ENCODE measurements at regions not wholly inside any gene's neighbourhood (a gene's known extent, or its start where the extent isn't known, plus 50 kb on each side); places are given as distances from the start of the nearest gene placed in this dataset.

GRCh38 chr6:3522561-3523260 lies 65.9 kb upstream of the SLC22A23 start:
- no peak for TF ChIP-seq CTCF (IDR thresholded peaks at IDR 0.05)
- TF ChIP-seq POLR2AphosphoS5 (IDR thresholded peaks at IDR 0.05; ENCODE audit: low read depth, low read length): no peak
- no peak for TF ChIP-seq REST (IDR thresholded peaks at IDR 0.05; ENCODE audit: insufficient read depth in 1 of 2, low read depth in 2 of 2, low read length in 1 of 2)
- TF ChIP-seq SIN3A (IDR thresholded peaks at IDR 0.05; ENCODE audit: borderline replicate concordance, insufficient read depth, low read depth, low read length): no peak
